Colonic mucosa (tissue), 4 donors: ENCODE measurements at regions not wholly inside any gene's neighbourhood (a gene's known extent, or its start where the extent isn't known, plus 50 kb on each side); places are given as distances from the start of the nearest gene placed in this dataset.

Experiments
- DNase-seq: peaks from one replicate; pipeline ENCODE4 v3.0.0-alpha.2; 2020
- H3K27ac ChIP-seq: fragments of 200-600 bp; one replicate; pipeline ENCODE4 v1.8.0; 2021
- H3K27me3 ChIP-seq: fragments of 200-600 bp; one replicate; pipeline ENCODE4 v1.8.0; 2021
- H3K36me3 ChIP-seq: fragments of 200-600 bp; one replicate; pipeline ENCODE4 v1.8.0; 2021
- H3K4me1 ChIP-seq: fragments of 200-600 bp; one replicate; pipeline ENCODE4 v1.8.0; 2021; ENCODE audit warnings: mild to moderate bottlenecking
- H3K4me3 ChIP-seq: fragments of 200-600 bp; one replicate; pipeline ENCODE4 v1.8.0; 2021
- H3K9ac ChIP-seq, 2 donors: one replicate each; pipeline ENCODE4 v1.7.0; 2013; ENCODE audit warnings: control low read depth in 2 of 2, low read depth in 2 of 2, low read length in 2 of 2
- H3K9me3 ChIP-seq: fragments of 200-600 bp; one replicate; pipeline ENCODE4 v1.8.0; 2021
- intact Hi-C: fragments of 100-400 bp; cut with DNase I; formaldehyde crosslinking; loops from one replicate; pipeline ENCODE4 v1.14.1; 2022
- TF ChIP-seq, protein P1 (sequence below): fragments of 200-600 bp; IDR thresholded peaks from one replicate; pipeline ENCODE4 v1.8.0; 2022; ENCODE audit warnings: antibody characterized with exemption, mild to moderate bottlenecking
- donor health status: healthy.
- donor health status: DM: no; HTN: no; CAD: no.
- donor health status: DM: no; HTN: no; CAD: no.

DNA sequence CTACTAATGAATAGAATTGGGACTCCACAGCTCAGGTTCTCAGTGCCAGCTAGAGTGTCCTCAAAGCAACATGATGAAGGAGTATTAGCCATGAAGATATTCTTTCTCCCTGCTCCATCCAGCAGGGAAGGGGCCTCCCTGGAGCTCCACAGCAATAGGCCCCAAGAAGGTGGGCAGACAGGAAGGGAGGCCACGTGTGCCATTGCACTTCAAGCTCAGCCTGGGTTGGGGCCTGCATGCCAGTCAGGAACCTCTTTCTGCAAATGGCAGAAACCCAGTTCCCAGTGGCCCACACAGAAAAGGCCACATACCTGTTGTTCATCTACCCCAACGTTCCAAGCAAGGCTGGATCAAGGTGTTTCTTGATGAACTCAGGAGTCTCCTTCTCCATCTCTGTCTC, 357.5 kb upstream of the SFSWAP start:
- Histone ChIP-seq H3K36me3 (no peaks in the 10 kb centered on the region), H3K9ac (no peak overlapping the region), H3K27ac (no peak overlapping the region), H3K4me3 (no peak overlapping the region), H3K27me3 (no peaks in the 10 kb centered on the region), H3K4me1 (no peaks in the 10 kb centered on the region), H3K9me3 (no peaks in the 10 kb centered on the region)
- no peak for DNase-seq
- TF ChIP-seq, protein P1, sequence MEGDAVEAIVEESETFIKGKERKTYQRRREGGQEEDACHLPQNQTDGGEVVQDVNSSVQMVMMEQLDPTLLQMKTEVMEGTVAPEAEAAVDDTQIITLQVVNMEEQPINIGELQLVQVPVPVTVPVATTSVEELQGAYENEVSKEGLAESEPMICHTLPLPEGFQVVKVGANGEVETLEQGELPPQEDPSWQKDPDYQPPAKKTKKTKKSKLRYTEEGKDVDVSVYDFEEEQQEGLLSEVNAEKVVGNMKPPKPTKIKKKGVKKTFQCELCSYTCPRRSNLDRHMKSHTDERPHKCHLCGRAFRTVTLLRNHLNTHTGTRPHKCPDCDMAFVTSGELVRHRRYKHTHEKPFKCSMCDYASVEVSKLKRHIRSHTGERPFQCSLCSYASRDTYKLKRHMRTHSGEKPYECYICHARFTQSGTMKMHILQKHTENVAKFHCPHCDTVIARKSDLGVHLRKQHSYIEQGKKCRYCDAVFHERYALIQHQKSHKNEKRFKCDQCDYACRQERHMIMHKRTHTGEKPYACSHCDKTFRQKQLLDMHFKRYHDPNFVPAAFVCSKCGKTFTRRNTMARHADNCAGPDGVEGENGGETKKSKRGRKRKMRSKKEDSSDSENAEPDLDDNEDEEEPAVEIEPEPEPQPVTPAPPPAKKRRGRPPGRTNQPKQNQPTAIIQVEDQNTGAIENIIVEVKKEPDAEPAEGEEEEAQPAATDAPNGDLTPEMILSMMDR: no peak
- intact Hi-C loops: no loop called here

DNA sequence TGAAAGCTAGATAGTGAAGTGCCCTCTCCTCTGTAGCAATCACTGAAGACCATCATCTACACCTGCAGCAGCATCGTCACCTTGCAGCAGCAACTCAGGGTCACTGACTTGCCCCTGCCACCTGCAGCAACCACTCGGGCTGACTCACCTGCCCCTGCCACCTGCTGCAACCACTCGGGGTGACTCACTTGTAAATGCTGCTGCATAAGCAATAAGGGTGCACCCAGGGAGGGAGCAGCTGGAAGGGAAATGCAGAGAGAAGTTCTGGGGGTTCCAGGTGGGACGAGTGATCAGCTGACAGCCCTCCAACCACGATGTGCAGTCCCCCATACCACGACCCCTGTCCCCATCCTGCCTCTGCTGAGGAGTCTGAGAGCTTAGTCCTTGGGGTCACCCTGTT, 357.1 kb upstream of the SFSWAP start:
- no peak overlapping the region for H3K9ac ChIP-seq
- H3K27me3 ChIP-seq: no peaks in the 10 kb centered on the region
- TF ChIP-seq, protein P1: no peak
- H3K9me3 ChIP-seq: no peaks in the 10 kb centered on the region
- no peaks in the 10 kb centered on the region for H3K4me1 ChIP-seq
- no peak overlapping the region for H3K4me3 ChIP-seq
- no peaks in the 10 kb centered on the region for H3K36me3 ChIP-seq
- intact Hi-C loops: no loop called here
- no peak for DNase-seq
- H3K27ac ChIP-seq: no peak overlapping the region

DNA sequence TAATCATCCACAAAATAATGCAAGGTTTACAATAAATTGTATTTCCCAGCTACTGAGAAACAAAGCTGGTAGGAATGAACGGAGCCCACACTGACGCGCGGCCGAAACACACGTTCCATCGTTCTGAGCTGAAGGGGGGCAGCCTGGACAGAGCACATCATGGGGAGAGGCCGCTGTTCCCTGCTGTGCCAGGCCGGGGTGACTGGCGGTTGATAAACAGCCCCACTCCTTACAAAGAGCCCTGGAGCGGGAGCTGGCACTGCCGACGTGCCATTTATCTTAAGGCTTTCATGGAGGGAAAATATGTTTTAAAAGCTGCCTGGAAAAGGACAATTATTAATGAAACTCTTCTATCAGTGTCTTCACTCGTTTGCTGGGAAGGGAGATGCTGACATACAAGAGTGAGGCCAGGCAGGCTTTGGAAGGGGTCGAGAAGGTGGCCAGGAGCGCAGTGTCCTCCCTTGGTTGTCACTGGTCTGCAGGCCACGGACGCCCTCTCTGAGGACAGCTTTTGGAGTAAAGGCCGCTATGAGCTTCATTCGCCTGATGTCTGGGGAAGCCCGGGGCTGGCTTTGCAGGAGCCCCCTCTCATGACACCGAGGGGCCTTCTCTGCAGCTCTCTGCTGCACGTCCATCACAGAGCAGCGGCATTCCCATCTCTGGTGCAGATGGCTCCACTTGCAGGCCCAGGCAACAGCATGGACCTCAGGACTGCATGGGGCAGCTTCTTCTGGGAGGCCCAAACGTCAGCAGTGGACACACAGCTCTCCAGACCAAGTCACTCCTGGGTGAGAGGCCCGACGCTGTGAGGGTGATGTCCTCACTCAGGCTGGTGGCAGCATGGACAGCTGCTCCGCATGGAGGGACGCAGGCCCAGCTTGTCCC, 355.3 kb upstream of the SFSWAP start:
- H3K9me3 ChIP-seq: no peaks in the 10 kb centered on the region
- no peaks in the 10 kb centered on the region for H3K27me3 ChIP-seq
- H3K4me1 ChIP-seq: no peaks in the 10 kb centered on the region
- H3K4me3 ChIP-seq: no peak overlapping the region
- H3K9ac ChIP-seq: no peak overlapping the region
- H3K27ac ChIP-seq: no peak overlapping the region
- TF ChIP-seq, protein P1: no peak
- no peak for DNase-seq
- no peaks in the 10 kb centered on the region for H3K36me3 ChIP-seq
- intact Hi-C loops: no loop called here

DNA sequence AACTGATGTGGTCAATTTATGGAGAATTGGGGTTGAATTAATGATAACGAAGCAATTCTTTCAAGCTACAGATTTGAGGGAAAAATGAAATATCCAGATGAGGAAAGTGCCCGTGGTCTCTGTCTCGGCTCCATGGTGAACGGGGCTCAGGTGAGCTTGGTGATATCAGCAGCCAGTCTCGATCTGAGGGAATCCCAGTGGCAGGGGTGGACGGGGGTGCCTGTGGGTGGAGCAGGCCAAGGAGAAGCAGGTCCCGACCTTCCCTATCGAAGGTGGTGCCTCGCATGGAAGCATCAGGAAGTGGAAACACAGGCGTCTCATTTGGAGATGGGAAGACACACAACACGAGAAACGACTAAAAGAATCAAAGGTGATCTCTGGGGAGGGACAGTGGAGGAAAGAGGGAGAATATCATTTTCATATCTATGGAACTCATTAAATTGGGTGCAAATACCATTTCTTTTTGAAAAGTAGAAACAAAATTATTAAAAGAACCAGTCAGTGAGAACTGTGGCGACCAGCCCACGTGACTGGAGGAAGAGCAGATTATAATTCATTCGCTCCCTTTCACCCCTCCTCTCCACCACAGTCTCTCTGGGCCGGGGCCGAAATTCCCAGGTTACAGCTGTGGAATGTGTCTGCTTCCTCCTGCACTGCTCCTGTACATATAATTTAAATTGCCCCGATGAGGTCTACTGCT, 354.3 kb upstream of the SFSWAP start:
- intact Hi-C loops: no loop called here
- H3K9me3 ChIP-seq: no peaks in the 10 kb centered on the region
- no peaks in the 10 kb centered on the region for H3K27me3 ChIP-seq
- H3K9ac ChIP-seq: no peak overlapping the region
- H3K36me3 ChIP-seq: no peaks in the 10 kb centered on the region
- no peak for DNase-seq
- H3K4me1 ChIP-seq: no peaks in the 10 kb centered on the region
- no peak overlapping the region for H3K4me3 ChIP-seq
- H3K27ac ChIP-seq: no peak overlapping the region
- TF ChIP-seq, protein P1: no peak

DNA sequence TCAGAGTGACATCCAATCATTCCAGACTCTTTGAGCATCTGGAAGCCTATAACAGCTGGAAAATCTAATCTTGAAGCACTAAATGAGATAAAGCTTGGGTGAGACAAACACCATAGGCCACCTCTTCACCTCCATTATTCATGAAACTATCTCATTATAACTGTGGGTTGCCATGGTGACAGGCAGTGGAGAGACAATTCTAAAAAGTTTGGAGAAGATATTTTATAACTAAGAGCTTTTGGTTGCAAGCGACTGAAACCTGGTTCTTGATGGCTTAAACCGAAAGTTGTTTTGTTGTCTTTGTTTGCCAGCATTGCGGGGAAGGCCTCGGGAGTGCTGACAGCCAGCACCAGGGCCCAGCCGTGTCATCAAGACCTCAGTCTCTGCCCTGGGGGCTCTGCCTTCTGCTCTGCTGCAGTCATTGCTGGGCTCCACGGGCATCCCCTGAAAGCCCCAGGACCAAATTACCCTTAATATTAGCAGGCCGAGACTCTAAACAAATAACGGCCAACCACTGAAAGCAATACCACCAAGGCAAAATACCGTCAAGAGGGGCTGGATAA, 353.6 kb upstream of the SFSWAP start:
- no peak for DNase-seq
- intact Hi-C loops: no loop called here
- H3K4me1 ChIP-seq: no peaks in the 10 kb centered on the region
- no peak overlapping the region for H3K4me3 ChIP-seq
- no peaks in the 10 kb centered on the region for H3K36me3 ChIP-seq
- H3K9ac ChIP-seq: no peak overlapping the region
- H3K27ac ChIP-seq: no peak overlapping the region
- no peaks in the 10 kb centered on the region for H3K9me3 ChIP-seq
- TF ChIP-seq, protein P1: no peak
- H3K27me3 ChIP-seq: no peaks in the 10 kb centered on the region
